HG03565 (cell line): ENCODE measurements at regions not wholly inside any gene's neighbourhood (a gene's known extent, or its start where the extent isn't known, plus 50 kb on each side); places are given as distances from the start of the nearest gene placed in this dataset.
"Not testable (repeated sequence)": the region's sequence is repeated elsewhere in the genome, so short reads cannot be mapped to it uniquely, and the experiment has no call there.

Source experiments
- ATAC-seq: cut with Tn5 transposase; IDR thresholded peaks from one replicate; pipeline ENCODE4 v1.9.1; 2021; ENCODE audit warnings: mild to moderate bottlenecking, moderate library complexity; ENCODE audit not compliant: unreplicated experiment

GRCh38 chr11:130979386-130979972, 63.2 kb upstream of the SNX19 start:
- ATAC-seq: no peak

GRCh38 chr11:130980071-130980862, 64.0 kb upstream of the SNX19 start:
- no peak for ATAC-seq

- ATAC-seq: not testable (repeated sequence)
Measured at GRCh38 chr11:130984241-130984640, 68.0 kb upstream of the SNX19 start.

- no peak for ATAC-seq
Measured at GRCh38 chr11:130992788-130993187, 76.5 kb upstream of the SNX19 start.

- no peak for ATAC-seq
Measured at GRCh38 chr11:130994043-130994442, 77.8 kb upstream of the SNX19 start.

- no peak for ATAC-seq
Measured at GRCh38 chr11:130995266-130995665, 79.0 kb upstream of the SNX19 start.

- no peak for ATAC-seq
Measured at GRCh38 chr11:130997278-130997677, 81.0 kb upstream of the SNX19 start.

- no peak for ATAC-seq
Measured at GRCh38 chr11:130999086-130999485, 82.8 kb upstream of the SNX19 start.

- no peak for ATAC-seq
Measured at GRCh38 chr11:130999992-131000770, 83.9 kb upstream of the SNX19 start.

- ATAC-seq: no peak
Measured at GRCh38 chr11:131002145-131002544, 85.9 kb upstream of the SNX19 start.

GRCh38 chr11:131005829-131006228, 89.5 kb upstream of the SNX19 start:
- no peak for ATAC-seq

- ATAC-seq: no peak
Measured at GRCh38 chr11:131025020-131025419, 108.7 kb upstream of the SNX19 start.

GRCh38 chr11:131025421-131026125, 109.3 kb upstream of the SNX19 start:
- peak; percentile 82 for ATAC-seq

GRCh38 chr11:131027491-131027890, 111.2 kb upstream of the SNX19 start:
- ATAC-seq: no peak

- ATAC-seq: no peak
Measured at GRCh38 chr11:131033151-131033651, 116.9 kb upstream of the SNX19 start.

- no peak for ATAC-seq
Measured at GRCh38 chr11:131036514-131036913, 120.2 kb upstream of the SNX19 start.

GRCh38 chr11:131037873-131038272, 121.6 kb upstream of the SNX19 start:
- ATAC-seq: no peak

GRCh38 chr11:131038597-131038996, 122.3 kb upstream of the SNX19 start:
- no peak for ATAC-seq

- no peak for ATAC-seq
Measured at GRCh38 chr11:131041331-131042040, 125.2 kb upstream of the SNX19 start.

- ATAC-seq: no peak
Measured at GRCh38 chr11:131042041-131042390, 125.7 kb upstream of the SNX19 start.
